ENCODE measurements at regions not wholly inside any gene's neighbourhood (a gene's known extent, or its start where the extent isn't known, plus 50 kb on each side); places are given as distances from the start of the nearest gene placed in this dataset.
"Not testable (repeated sequence)": the region's sequence is repeated elsewhere in the genome, so short reads cannot be mapped to it uniquely, and the experiment has no call there.

- DNase-seq (ENCODE audit: low read depth): no peak
Measured at GRCh38 chr7:52163311-52163710, 846.7 kb upstream of the COBL start.

- no peak for DNase-seq (ENCODE audit: low read depth)
Measured at GRCh38 chr7:52161483-52161882, 844.9 kb upstream of the COBL start.

GRCh38 chr7:52159421-52159820, 842.8 kb upstream of the COBL start:
- not testable (repeated sequence) for DNase-seq (ENCODE audit: low read depth)

- no peak for DNase-seq (ENCODE audit: low read depth)
Measured at GRCh38 chr7:52154382-52154781, 837.8 kb upstream of the COBL start.

- no peak for DNase-seq (ENCODE audit: low read depth)
Measured at GRCh38 chr7:52151559-52151958, 835.0 kb upstream of the COBL start.

- no peak for DNase-seq (ENCODE audit: low read depth)
Measured at GRCh38 chr7:52150952-52151351, 834.3 kb upstream of the COBL start.

GRCh38 chr7:52146871-52147634, 830.4 kb upstream of the COBL start:
- DNase-seq (ENCODE audit: low read depth): no peak

- no peak for DNase-seq (ENCODE audit: low read depth)
Measured at GRCh38 chr7:52143219-52143618, 826.6 kb upstream of the COBL start.

- no peak for DNase-seq (ENCODE audit: low read depth)
Measured at GRCh38 chr7:52140851-52141250, 824.2 kb upstream of the COBL start.

GRCh38 chr7:52135403-52135802, 818.8 kb upstream of the COBL start:
- no peak for DNase-seq (ENCODE audit: low read depth)

- DNase-seq (ENCODE audit: low read depth): no peak
Measured at GRCh38 chr7:52129278-52129677, 812.7 kb upstream of the COBL start.

- DNase-seq (ENCODE audit: low read depth): no peak
Measured at GRCh38 chr7:52120912-52121311, 804.3 kb upstream of the COBL start.

- no peak for DNase-seq (ENCODE audit: low read depth)
Measured at GRCh38 chr7:52119537-52119936, 802.9 kb upstream of the COBL start.

- no peak for DNase-seq (ENCODE audit: low read depth)
Measured at GRCh38 chr7:52114509-52114908, 797.9 kb upstream of the COBL start.

GRCh38 chr7:52114056-52114455, 797.4 kb upstream of the COBL start:
- DNase-seq (ENCODE audit: low read depth): no peak

GRCh38 chr7:52107355-52107754, 790.7 kb upstream of the COBL start:
- DNase-seq (ENCODE audit: low read depth): no peak

- DNase-seq (ENCODE audit: low read depth): no peak
Measured at GRCh38 chr7:52095861-52096260, 779.3 kb upstream of the COBL start.

GRCh38 chr7:52091996-52092395, 775.4 kb upstream of the COBL start:
- no peak for DNase-seq (ENCODE audit: low read depth)

- no peak for DNase-seq (ENCODE audit: low read depth)
Measured at GRCh38 chr7:52091101-52091500, 774.5 kb upstream of the COBL start.

- DNase-seq (ENCODE audit: low read depth): no peak
Measured at GRCh38 chr7:52088008-52088901, 771.6 kb upstream of the COBL start.

- no peak for DNase-seq (ENCODE audit: low read depth)
Measured at GRCh38 chr7:52085610-52086009, 769.0 kb upstream of the COBL start.

- DNase-seq (ENCODE audit: low read depth): no peak
Measured at GRCh38 chr7:52080493-52080892, 763.9 kb upstream of the COBL start.

GRCh38 chr7:52079726-52080125, 763.1 kb upstream of the COBL start:
- no peak for DNase-seq (ENCODE audit: low read depth)
